Astrocyte (in vitro differentiated cells and primary cell): ENCODE measurements at regions not wholly inside any gene's neighbourhood (a gene's known extent, or its start where the extent isn't known, plus 50 kb on each side); places are given as distances from the start of the nearest gene placed in this dataset.

Experiments
- DNase-seq: peaks from one replicate; pipeline ENCODE4 v3.0.0-alpha.2; 2010; ENCODE audit warnings: low read depth
- FAIRE-seq: peaks from 2 replicates; lab custom pipeline; 2011; peaks lifted over from hg19 to GRCh38; lab: Jason Lieb, UNC
- H2AFZ ChIP-seq: 2 replicates; pipeline ENCODE4 v1.6.0; 2012; ENCODE audit warnings: low read depth, low read length, inconsistent platforms
- H3K27ac ChIP-seq: 2 replicates; pipeline ENCODE4 v1.5.1; 2011; ENCODE audit warnings: low read depth, low read length, inconsistent platforms
- H3K27me3 ChIP-seq: 2 replicates; pipeline ENCODE4 v1.6.0; 2011; ENCODE audit warnings: low read length, inconsistent platforms; ENCODE audit not compliant: insufficient read depth
- H3K36me3 ChIP-seq: 2 replicates; pipeline ENCODE4 v1.5.1; 2011; ENCODE audit warnings: low read length, inconsistent platforms; ENCODE audit not compliant: insufficient read depth
- H3K4me1 ChIP-seq: 2 replicates; pipeline ENCODE4 v1.5.1; 2011; ENCODE audit warnings: low read length, inconsistent platforms; ENCODE audit not compliant: insufficient read depth
- H3K4me2 ChIP-seq: 2 replicates; pipeline ENCODE4 v1.6.0; 2012; ENCODE audit warnings: low read length, inconsistent platforms
- H3K4me3 ChIP-seq: 2 replicates; pipeline ENCODE4 v1.5.1; 2011; ENCODE audit warnings: low read depth, mild to moderate bottlenecking, low read length, inconsistent platforms; ENCODE audit not compliant: insufficient read depth
- H3K79me2 ChIP-seq: 2 replicates; pipeline ENCODE4 v1.6.0; 2012; ENCODE audit warnings: mild to moderate bottlenecking, low read length, inconsistent platforms; ENCODE audit not compliant: insufficient read depth
- H3K9ac ChIP-seq: 2 replicates; pipeline ENCODE4 v1.6.0; 2012; ENCODE audit warnings: mild to moderate bottlenecking, low read length, inconsistent platforms
- H3K9me3 ChIP-seq: 2 replicates; pipeline ENCODE4 v1.5.1; 2012; ENCODE audit warnings: low read depth, mild to moderate bottlenecking, low read length, inconsistent platforms; ENCODE audit not compliant: insufficient read depth
- H4K20me1 ChIP-seq: 2 replicates; pipeline ENCODE4 v1.6.0; 2012; ENCODE audit warnings: low read length, inconsistent platforms; ENCODE audit not compliant: insufficient read depth
- H3K27ac Mint-ChIP-seq: one replicate; pipeline ENCODE4 v1.8.0; 2021; ENCODE audit warnings: mild to moderate bottlenecking, mixed read lengths; ENCODE audit not compliant: unreplicated experiment
- H3K27me3 Mint-ChIP-seq: one replicate; pipeline ENCODE4 v1.8.0; 2021; ENCODE audit warnings: low read depth, mixed read lengths; ENCODE audit not compliant: unreplicated experiment
- H3K36me3 Mint-ChIP-seq: one replicate; pipeline ENCODE4 v1.8.0; 2021; ENCODE audit warnings: low read depth, mixed read lengths; ENCODE audit not compliant: unreplicated experiment
- H3K4me1 Mint-ChIP-seq: one replicate; pipeline ENCODE4 v1.8.0; 2021; ENCODE audit warnings: low read depth, mixed read lengths; ENCODE audit not compliant: unreplicated experiment
- H3K4me3 Mint-ChIP-seq: one replicate; pipeline ENCODE4 v1.8.0; 2021; ENCODE audit warnings: mild to moderate bottlenecking, moderate library complexity, mixed read lengths; ENCODE audit not compliant: unreplicated experiment
- H3K9me3 Mint-ChIP-seq: one replicate; pipeline ENCODE4 v1.8.0; 2021; ENCODE audit warnings: mild to moderate bottlenecking, mixed read lengths; ENCODE audit not compliant: unreplicated experiment
- EZH2 ChIP-seq: IDR thresholded peaks from 2 replicates; pipeline ENCODE4 v1.6.1; 2012; ENCODE audit warnings: mild to moderate bottlenecking, low read length, inconsistent platforms; ENCODE audit not compliant: insufficient read depth
- TF ChIP-seq, protein P1 (sequence below): IDR thresholded peaks from 2 replicates; pipeline ENCODE4 v1.5.1; 2011; ENCODE audit warnings: low read depth, mild to moderate bottlenecking, inconsistent platforms, low read length, moderate library complexity; ENCODE audit not compliant: insufficient read depth

DNA sequence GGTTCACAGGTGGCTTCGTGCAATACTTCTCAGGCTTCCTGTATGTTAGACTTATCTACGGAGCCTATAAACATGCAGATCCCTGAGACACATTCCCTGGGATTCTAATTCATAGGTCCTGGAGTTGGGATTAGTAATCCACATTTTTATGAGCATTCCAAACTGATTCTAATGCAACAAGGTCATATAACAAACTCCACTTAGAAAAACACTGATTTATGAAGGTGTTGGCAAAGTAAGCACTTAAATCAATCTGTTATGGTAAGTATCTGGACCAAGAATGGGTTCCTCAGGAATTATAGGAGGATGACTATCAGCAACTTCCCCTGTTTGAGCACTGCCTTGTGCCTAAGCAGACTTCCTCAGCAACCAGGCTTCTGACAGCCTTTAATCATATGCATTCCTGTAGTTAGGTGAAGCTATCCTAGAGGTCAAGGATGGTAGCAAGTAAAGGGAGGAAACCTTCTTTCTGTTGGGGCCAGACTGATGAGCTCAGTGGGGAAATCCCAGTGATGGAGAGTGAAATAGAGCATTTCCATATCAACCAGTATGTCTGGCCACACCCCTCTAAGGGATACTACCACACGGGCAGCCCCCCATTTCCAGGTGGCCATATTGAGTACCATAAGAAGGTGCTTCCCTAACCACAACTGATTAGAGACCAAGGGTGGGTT lies 89.6 kb downstream of the RASSF10 start:
- TF ChIP-seq EZH2: no peak
- TF ChIP-seq, protein P1, sequence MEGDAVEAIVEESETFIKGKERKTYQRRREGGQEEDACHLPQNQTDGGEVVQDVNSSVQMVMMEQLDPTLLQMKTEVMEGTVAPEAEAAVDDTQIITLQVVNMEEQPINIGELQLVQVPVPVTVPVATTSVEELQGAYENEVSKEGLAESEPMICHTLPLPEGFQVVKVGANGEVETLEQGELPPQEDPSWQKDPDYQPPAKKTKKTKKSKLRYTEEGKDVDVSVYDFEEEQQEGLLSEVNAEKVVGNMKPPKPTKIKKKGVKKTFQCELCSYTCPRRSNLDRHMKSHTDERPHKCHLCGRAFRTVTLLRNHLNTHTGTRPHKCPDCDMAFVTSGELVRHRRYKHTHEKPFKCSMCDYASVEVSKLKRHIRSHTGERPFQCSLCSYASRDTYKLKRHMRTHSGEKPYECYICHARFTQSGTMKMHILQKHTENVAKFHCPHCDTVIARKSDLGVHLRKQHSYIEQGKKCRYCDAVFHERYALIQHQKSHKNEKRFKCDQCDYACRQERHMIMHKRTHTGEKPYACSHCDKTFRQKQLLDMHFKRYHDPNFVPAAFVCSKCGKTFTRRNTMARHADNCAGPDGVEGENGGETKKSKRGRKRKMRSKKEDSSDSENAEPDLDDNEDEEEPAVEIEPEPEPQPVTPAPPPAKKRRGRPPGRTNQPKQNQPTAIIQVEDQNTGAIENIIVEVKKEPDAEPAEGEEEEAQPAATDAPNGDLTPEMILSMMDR: no peak
- DNase-seq (no peak), FAIRE-seq (no peak)
- Mint-ChIP-seq H3K36me3 (no peaks in the 10 kb centered on the region), H3K27ac (no peak overlapping the region), H3K9me3 (no peaks in the 10 kb centered on the region), H3K27me3 (no peaks in the 10 kb centered on the region), H3K4me3 (no peak overlapping the region), H3K4me1 (no peaks in the 10 kb centered on the region)
- no peaks in the 10 kb centered on the region for H3K79me2 ChIP-seq
- no peak overlapping the region for H3K4me2 ChIP-seq
- H3K36me3 ChIP-seq: no peaks in the 10 kb centered on the region
- H3K27me3 ChIP-seq: peaks cover 5% of the 10 kb centered on the region
- H3K27ac ChIP-seq: no peak overlapping the region
- peaks cover 4% of the 10 kb centered on the region for H3K9me3 ChIP-seq
- H3K4me1 ChIP-seq: no peaks in the 10 kb centered on the region
- H3K9ac ChIP-seq: no peak overlapping the region
- no peaks in the 10 kb centered on the region for H4K20me1 ChIP-seq
- H2AFZ ChIP-seq: no peak overlapping the region
- H3K4me3 ChIP-seq: no peak overlapping the region

DNA sequence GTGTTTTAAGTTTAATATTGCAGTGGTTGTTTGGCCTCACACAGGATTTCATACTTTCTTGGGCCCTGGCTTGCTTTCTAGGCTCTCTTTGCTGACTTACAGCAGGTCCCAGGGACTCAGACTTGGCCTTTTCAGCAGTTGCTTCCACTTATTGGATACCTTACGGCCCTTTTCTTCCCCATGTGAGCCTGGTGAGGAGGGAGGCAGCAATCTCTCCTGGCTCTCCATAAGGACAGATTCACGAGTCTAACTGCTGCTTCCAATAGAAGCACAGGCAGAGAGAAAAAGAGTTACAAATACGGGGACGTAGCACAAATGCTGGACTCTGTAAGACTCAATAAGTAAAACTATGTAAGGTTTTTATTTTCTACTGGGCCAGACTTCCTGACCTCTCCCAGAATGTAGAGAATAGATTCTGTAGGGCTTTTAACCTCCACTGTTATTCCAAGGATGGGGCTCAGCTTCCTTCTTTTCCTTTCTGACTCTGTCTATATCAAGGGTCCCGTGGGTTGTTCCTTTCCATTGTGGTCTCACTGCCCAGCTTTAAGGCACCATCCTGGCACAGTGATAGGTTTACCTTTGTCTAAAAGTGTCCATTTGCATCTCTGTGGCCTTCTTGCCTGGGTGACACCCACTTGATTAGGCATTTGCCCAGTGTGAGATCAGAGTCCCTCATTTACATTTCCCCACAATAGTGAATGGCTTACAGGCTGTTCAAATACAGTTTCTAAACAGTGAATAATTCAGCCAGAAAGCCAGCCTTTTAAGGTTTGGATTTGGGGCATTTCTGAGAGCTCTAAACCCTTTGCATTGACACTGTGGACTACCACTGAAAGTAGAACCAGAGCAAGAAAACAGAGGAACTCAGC lies 92.8 kb downstream of the RASSF10 start:
- Histone ChIP-seq H4K20me1 (no peaks in the 10 kb centered on the region), H3K36me3 (no peaks in the 10 kb centered on the region), H3K27me3 (peaks cover 9% of the 10 kb centered on the region), H3K4me2 (no peak overlapping the region), H3K79me2 (no peaks in the 10 kb centered on the region), H2AFZ (peak overlapping the region; percentile 9), H3K27ac (no peak overlapping the region), H3K9me3 (peaks cover 4% of the 10 kb centered on the region), H3K9ac (no peak overlapping the region), H3K4me3 (no peak overlapping the region), H3K4me1 (no peaks in the 10 kb centered on the region)
- Mint-ChIP-seq H3K27me3 (peaks cover 7% of the 10 kb centered on the region), H3K27ac (no peak overlapping the region), H3K36me3 (no peaks in the 10 kb centered on the region), H3K4me1 (no peaks in the 10 kb centered on the region), H3K9me3 (peaks cover 2% of the 10 kb centered on the region), H3K4me3 (no peak overlapping the region)
- TF ChIP-seq EZH2: no peak
- TF ChIP-seq, protein P1: no peak
- FAIRE-seq (no peak), DNase-seq (no peak)
